GM13977 (cell line): ENCODE measurements at regions not wholly inside any gene's neighbourhood (a gene's known extent, or its start where the extent isn't known, plus 50 kb on each side); places are given as distances from the start of the nearest gene placed in this dataset.

Experiments
- DNase-seq: peaks from one replicate; pipeline ENCODE4 v3.0.0; 2012; ENCODE audit warnings: low spot score
- CTCF ChIP-seq: IDR thresholded peaks from 2 replicates; pipeline ENCODE4 v1.5.1; 2012; ENCODE audit warnings: mild to moderate bottlenecking, control low read depth; ENCODE audit not compliant: insufficient read depth; ENCODE audit errors: extremely low read depth, missing control alignments
- in situ Hi-C: fragments of 300-500 bp; cut with MboI; formaldehyde crosslinking; loops from one replicate; pipeline ENCODE4 v1.12.0; 2022; ENCODE audit warnings: low sequenced_read_pairs, low pct_unique_long_range_greater_than_20kb, mixed read lengths, inconsistent platforms; ENCODE audit not compliant: unreplicated experiment

GRCh38 chr17:71334048-71334751, 786.6 kb upstream of the SOX9 start:
- in situ Hi-C loops = no loop called here
- no peak for DNase-seq
- no peak for TF ChIP-seq CTCF

DNA sequence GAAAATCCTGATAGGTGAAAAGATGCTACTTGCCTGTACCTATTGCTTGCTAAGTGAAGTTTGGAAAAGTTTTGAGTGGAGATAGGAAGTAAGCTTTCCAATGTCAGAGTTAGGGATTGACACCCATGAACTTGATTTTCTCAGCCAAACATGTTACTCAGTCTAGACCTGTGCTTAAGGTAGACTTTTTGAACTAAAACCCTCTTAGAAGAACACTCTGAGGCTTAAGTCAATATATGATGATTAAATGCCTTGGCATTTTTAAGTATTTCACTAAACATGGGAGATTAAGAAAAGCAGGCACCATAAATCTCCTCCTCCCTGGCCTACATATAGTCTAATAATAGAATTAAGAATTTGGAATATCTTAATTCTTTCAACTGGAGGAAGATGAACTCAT, 785.6 kb upstream of the SOX9 start:
- in situ Hi-C loops = no loop called here
- no peak for TF ChIP-seq CTCF
- DNase-seq = no peak

GRCh38 chr17:71337938-71338337, 782.9 kb upstream of the SOX9 start:
- no peak for DNase-seq

DNA sequence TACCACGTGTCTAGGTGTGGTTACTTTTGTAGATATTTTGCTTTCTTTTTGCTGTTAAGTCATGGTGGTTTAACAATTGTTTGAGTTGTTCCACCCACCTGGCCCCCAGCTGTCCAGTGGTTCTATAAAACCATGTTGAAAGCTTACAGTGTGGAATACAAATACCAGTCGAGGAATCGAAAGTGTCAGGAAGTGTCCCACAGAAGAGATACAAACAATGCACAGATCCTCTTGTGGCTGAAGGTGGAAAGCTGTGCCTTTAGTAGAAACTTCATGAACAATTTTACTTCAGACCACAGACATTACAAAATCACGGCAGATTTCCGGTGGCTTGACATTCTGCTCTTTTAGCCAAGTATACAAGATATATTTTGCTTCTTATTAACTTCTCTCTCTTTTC, 782.4 kb upstream of the SOX9 start:
- TF ChIP-seq CTCF = no peak
- DNase-seq = no peak
- in situ Hi-C loops = no loop called here

More at GRCh38 chr17:71337938-71338337, 782.9 kb upstream of the SOX9 start:
- in situ Hi-C loops = no loop called here
- no peak for TF ChIP-seq CTCF

DNA sequence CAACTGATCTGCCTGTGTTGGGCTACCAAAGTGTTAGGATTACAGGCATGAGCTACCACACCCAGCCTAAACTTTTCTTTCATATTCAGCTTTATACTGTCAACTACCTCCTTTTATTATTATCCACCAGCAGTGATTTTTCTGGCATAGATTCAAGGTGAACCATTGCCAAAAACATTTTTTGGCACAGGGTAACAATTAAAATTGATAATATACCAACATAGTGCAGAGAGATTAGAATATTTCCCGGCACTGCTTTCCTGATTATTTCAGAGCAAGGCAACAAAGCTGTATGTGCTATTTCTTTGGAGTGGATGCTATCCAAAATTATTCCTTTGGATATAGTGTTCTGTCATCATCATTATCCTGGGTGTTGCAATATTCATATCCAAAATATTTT, 781.6 kb upstream of the SOX9 start:
- no peak for DNase-seq
- in situ Hi-C loops = no loop called here

GRCh38 chr17:71342737-71343136, 778.1 kb upstream of the SOX9 start:
- no peak for DNase-seq
- in situ Hi-C loops = no loop called here
- no peak for TF ChIP-seq CTCF

More for the DNA sequence above, 781.6 kb upstream of the SOX9 start:
- TF ChIP-seq CTCF = no peak
